GM19452 (cell line): ENCODE measurements at regions not wholly inside any gene's neighbourhood (a gene's known extent, or its start where the extent isn't known, plus 50 kb on each side); places are given as distances from the start of the nearest gene placed in this dataset.
"Not testable (repeated sequence)": the region's sequence is repeated elsewhere in the genome, so short reads cannot be mapped to it uniquely, and the experiment has no call there.

Source experiments
- ATAC-seq: cut with Tn5 transposase; IDR thresholded peaks from one replicate; pipeline ENCODE4 v1.9.1; 2021; ENCODE audit not compliant: unreplicated experiment

DNA sequence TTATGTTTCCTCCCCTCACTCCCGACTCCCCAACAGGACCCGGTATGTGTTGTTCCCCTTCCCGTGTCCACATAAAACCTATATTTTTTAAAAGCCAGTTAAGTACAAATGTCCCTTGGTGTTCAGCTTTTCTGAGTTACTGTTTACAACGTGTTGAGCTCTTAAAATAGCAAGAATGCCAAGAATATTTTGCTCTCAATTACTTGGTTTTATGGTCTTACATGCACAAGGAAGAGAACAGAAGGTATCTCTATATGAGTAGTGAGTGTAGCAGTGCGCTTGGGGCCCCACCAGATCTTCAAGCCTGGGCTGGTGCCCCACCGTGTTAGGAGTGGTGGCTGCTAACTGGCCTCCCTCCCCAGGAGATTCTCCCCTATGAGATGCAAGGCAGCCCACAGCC is 75.3 kb downstream of the RIN2 start:
- no peak for ATAC-seq

GRCh38 chr20:19834287-19834686 is 76.2 kb downstream of the RIN2 start:
- ATAC-seq = no peak

DNA sequence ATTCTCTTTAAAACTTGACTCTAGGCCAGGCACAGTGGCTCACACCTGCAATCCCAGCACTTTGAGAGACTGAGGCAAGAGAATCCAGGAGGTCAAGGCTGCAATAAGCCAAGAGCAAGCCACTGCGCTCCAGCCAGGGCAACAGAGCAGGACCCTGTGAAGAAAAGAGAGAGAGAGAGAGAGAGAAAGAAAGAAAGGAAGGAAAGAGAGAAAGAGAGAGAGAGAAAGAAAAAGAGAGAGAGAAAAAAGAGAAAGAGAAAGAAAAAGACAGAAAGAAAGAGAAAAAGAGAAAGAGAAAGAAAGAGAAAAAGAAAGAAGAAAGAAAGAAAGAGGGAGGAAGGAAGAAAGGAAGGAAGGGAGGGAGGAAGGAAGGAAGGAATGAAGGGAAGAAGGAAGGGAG is 76.7 kb downstream of the RIN2 start:
- no peak for ATAC-seq

- ATAC-seq = no peak
Observed at GRCh38 chr20:19835533-19836222, 77.6 kb downstream of the RIN2 start.

- ATAC-seq = no peak
Observed at GRCh38 chr20:19838468-19838867, 80.4 kb downstream of the RIN2 start.

DNA sequence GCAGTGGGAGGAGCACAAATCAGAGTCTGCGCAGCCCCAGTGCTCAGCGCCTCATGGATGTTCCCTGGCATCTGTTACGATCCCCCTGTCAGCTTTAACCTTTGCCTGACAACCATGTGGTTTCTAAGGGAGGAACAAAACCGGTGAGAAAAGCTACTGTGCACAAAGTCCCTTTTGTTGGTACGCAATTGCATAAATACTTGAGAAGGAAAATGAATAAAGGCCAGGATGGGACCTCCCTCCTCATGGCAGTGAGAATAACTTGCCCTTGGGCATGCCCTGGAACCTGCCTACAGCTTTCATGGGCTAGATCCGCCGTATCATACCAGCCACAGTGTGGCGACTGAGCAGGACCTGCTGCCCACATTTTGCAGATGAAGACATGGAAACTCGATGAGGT is 81.0 kb downstream of the RIN2 start:
- no peak for ATAC-seq

GRCh38 chr20:19840111-19840710 is 82.2 kb downstream of the RIN2 start:
- no peak for ATAC-seq

GRCh38 chr20:19841740-19842139 is 83.7 kb downstream of the RIN2 start:
- no peak for ATAC-seq

DNA sequence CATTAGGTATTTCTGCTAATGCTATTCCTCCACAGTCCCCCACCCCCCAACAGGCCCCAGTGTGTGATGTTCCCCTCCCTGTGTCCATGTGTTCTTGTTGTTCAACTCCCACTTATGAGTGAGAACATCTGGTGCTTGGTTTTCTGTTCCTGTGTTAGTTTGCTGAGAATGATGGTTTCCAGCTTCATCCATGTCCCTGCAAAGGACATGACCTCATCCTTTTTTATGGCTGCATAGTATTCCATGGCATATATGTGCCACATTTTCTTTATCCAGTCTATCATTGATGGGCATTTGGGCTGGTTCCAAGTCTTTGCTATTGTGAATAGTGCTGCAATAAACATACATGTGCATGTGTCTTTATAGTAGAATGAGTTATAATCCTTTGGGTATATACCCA is 86.8 kb downstream of the RIN2 start:
- not testable (repeated sequence) for ATAC-seq

DNA sequence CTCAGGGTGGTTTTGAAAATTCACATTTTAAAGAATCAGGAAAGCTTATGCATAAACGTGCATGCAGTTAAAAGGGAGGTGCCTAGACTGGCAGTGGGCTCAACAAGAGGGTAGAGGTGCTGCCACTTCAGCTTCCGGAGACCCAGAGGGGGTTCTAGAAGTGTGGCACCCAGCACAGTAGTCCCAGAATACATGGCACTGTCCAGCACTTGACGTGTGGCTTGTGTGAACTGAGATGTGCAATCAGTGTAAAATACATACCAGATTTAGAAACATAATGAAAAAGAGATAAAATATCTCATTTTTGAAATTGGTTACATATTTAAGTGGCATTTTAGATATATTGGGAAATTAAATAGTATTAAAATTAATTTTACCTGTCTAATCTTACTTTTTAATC is 89.3 kb downstream of the RIN2 start:
- no peak for ATAC-seq

- no peak for ATAC-seq
Observed at GRCh38 chr20:19849341-19850197, 91.5 kb downstream of the RIN2 start.

GRCh38 chr20:19850198-19850533 is 92.1 kb downstream of the RIN2 start:
- no peak for ATAC-seq

GRCh38 chr20:19851861-19852260 is 93.8 kb downstream of the RIN2 start:
- no peak for ATAC-seq

DNA sequence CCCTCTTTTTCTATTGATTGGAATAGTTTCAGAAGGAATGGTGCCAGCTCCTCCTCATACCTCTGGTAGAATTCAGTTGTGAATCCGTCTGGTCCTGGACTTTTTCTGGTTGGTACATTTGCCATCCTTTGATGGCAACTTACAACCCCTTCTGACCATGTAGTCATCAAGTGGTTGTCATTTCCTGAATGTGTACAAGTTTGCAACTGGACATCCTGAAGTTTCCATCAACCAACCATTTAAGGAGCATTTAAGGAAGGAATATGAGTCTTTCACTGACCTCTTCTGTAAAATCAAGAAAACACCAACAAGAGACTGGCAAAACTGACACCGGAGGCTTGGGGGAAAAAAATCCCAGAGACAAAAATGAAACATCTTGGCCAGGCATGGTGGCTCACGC is 97.4 kb downstream of the RIN2 start:
- ATAC-seq = no peak

GRCh38 chr20:19858466-19859371 is 100.7 kb downstream of the RIN2 start:
- no peak for ATAC-seq

DNA sequence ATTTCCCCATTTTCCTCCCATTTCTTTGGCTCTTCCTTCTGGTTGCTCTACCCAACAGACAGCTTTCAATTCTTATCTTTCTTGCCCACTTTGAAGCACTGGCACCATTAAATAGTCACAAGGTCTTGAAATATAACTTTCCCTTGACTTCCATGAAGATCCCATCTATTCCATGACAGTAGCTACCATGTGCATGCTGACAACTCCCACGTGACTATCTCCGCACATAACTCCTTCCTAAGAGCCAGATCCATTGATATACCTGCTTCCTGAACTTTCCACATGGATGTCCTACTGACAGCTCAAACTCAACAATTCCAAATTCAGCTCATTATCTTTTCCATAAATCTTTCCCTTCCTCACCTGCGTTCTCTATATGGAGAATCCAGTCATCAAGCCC is 101.4 kb downstream of the RIN2 start:
- ATAC-seq = no peak

DNA sequence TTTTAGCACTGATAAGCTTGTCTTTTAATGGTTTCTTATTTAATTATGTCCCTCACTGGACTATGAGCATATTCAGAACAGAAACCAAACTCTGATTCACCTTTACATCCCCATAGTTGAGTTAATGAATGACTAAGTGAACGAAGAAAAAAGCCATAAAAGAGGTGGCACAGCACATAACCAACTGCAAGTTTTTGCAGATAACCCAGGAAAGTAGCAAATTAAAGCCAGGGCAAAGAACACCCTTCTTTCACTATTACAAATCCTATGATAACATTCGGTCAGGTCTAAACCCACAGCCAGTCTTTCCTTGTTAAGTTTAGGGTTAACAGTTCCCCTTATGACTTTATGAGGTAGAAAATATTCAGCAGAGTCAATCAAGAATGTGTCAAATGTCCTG is 102.7 kb downstream of the RIN2 start:
- ATAC-seq = no peak

DNA sequence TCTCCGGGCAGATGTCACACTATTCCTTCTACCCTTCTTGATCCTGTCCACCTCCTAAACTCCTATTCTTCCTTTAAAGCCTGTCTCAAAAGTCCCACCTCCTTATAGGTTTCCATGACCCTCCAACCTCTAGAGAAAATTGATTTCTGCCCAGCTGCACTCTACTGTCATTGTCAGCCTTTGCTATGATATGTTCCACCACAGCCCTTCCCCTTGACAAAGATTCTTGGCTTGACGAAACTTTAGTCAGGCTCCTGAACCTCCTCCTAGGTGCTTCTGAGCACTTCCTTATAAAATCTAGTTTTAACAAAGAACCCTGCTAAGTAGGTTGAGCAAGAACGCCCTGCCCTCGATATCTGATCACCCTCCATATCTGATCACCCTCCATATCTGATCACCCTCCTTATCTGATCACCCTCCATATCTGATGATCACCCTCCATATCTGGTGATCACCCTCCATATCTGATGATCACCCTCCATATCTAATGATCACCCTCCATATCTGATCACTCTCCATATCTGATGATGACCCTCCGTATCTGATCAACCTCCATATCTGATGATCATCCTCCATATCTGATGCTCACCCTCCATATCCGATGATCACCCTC is 103.2 kb downstream of the RIN2 start:
- ATAC-seq = no peak

DNA sequence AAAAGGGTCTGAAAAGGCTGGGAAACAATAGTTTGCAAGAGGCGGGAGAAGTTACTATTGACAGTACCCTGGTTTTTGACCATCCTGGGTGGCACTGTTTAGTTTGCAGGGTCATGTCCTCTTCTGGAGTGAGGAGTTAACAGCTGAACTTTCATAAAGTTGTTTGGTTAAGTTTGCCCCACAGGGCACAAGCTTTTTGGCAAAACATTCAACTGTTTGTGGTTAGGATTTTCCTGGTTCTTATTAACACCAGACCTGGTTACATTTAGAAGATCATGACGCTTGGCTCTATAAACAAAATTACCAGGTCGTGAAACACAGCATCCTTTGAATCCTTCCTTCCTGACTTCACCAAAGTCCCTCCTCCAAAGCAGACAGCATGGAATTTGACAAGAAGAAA is 106.1 kb downstream of the RIN2 start:
- no peak for ATAC-seq

GRCh38 chr20:19866070-19866469 is 108.0 kb downstream of the RIN2 start:
- no peak for ATAC-seq

GRCh38 chr20:19867074-19867473 is 109.0 kb downstream of the RIN2 start:
- ATAC-seq = no peak
